ENCODE measurements at regions not wholly inside any gene's neighbourhood (a gene's known extent, or its start where the extent isn't known, plus 50 kb on each side); places are given as distances from the start of the nearest gene placed in this dataset.
A peak's percentile ranks its signal among the peaks of the same experiment; 100 is the strongest.

- no peak for DNase-seq
These were observed 460.0 kb downstream of the CNTN6 start for GRCh38 chr3:1552831-1553230.

- no peak for DNase-seq
These were observed 468.6 kb downstream of the CNTN6 start for GRCh38 chr3:1561427-1561826.

GRCh38 chr3:1571736-1572135, 478.9 kb downstream of the CNTN6 start:
- DNase-seq: no peak

- DNase-seq: no peak
These were observed 483.2 kb downstream of the CNTN6 start for GRCh38 chr3:1576047-1576446.

GRCh38 chr3:1578124-1578806, 485.4 kb downstream of the CNTN6 start:
- DNase-seq: peak; percentile 58

- DNase-seq: no peak
These were observed 490.2 kb downstream of the CNTN6 start for GRCh38 chr3:1583044-1583443.

DNA sequence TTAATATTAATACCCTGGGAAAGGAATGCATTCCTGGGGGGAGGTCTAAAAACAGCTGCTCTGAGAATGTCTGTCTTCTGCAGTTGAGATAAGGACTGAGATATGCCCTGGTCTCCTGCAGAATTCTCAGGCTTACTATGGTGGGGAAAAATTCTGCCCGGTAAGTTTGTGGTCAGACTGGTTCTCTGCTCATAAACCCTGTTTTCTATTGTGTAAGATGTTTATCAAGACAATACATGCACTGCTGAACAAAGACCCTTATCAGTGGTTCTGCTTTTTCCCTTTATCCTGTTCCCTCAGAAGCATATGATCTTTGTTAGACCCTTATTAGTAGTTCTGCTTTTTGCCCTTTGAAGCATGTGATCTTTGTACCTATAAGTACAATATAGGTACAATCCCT, 494.6 kb downstream of the CNTN6 start:
- no peak for DNase-seq

DNA sequence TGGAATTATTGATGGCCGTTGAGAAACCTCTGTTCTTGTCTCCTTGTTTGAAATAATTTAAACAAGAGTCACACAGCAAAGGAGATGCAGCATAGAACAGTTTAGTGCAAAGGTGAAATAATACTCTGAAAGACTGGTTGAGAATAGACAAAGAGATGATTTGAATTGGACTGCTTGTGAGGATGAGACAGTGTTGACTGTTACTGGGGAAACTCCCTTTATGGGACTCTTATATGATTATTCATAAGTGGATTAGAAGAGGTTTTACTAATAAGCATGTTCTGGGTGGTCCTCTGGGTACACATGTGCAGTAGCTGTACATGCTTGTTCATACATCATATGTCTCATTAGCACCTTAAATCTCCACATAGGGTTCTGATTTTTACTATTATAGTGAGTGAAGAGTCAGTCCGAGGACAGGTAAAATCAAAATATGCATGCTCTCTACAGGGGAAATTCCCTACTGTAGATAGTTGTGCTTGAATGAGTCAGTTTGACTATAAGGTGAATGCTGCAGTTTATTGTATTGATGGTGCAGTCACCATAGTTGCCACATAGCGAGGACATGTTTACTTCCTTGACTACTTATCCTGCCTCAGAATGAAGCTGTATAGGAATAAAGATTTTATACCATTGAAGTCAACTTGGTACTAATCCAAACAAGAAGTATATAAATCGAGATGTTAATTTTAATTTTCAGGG, 498.7 kb downstream of the CNTN6 start:
- DNase-seq: no peak

DNA sequence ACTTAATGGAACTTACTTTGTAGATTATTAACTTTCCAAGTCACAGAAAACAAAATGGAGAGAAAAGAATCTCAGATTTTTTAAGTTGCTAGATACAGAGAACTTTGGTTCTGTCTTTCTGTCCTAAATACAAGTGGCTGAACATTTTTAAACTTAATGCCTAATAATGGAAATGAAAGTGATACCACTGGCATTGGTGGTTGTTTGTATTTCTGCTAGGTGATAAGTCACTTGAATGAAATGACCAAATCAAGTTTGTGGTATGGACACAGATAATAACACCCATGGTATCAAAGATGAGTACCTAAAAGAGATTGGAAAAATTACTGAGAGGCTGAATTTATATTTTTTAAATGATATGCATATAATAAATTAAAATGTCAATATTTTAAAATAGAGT, 502.1 kb downstream of the CNTN6 start:
- DNase-seq: no peak

GRCh38 chr3:1600206-1600605, 498.5 kb upstream of the CNTN4 start:
- DNase-seq: no peak

- no peak for DNase-seq
These were observed 497.8 kb upstream of the CNTN4 start for GRCh38 chr3:1600700-1601418.

GRCh38 chr3:1609416-1609815, 489.2 kb upstream of the CNTN4 start:
- DNase-seq: peak; percentile 89

- DNase-seq: no peak
These were observed 486.8 kb upstream of the CNTN4 start for GRCh38 chr3:1611824-1612223.

DNA sequence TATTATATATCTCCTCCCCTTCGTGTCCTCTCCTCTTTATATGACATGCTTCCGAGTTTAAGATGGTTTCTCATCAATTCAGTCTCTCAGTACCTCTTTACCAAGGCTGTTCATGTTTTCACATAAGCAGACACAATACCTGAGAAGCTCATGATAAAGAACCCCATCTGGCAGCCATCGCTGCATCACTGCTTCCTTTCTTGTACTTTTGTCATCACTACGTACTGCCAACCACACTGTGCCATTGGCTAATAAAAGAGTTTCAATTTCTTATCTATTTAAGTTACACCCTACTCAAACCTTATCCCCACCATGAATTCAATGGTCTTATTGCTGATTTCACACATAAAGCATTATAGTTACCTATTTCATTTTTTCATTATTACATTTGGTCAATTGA, 484.7 kb upstream of the CNTN4 start:
- DNase-seq: no peak

DNA sequence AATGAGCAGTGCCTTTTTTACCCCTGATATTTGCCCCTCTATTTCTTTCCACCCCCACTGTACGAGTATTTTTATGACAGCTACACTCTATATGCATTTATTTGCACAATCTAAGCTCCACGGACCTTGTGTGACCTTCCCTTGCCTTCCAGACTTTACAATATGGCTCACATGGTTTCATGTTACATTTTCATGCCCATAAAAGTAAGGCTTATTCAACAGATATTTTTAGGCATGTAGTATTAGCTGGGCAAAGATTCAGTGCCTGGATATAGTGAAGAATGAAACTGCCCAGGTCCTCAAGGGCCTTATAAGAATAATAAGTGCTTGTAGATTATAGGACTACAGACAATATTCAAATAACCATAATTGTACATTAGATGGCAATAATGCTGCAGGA, 481.9 kb upstream of the CNTN4 start:
- DNase-seq: no peak

- no peak for DNase-seq
These were observed 474.8 kb upstream of the CNTN4 start for GRCh38 chr3:1623896-1624295.

DNA sequence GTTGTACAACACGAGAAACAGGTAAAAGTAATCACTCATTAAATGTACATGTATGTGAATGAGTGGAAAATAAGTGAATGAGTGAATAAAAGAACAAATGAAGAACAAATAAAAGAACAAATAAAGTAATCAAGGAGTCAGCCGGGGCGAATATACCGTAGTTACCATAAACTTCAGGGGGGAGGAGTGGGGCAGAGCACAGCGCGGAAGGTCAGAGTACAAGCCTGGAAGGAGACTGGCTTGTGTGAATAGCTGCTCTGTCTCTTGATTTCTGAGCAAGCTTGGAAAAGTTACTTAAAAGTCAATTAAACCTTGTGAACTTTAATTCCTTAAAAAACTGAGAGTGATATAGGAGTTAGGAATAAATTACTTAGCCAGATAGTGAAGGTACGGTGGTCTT, 466.5 kb upstream of the CNTN4 start:
- no peak for DNase-seq

- DNase-seq: no peak
These were observed 436.8 kb upstream of the CNTN4 start for GRCh38 chr3:1661839-1662238.

- DNase-seq: no peak
These were observed 434.4 kb upstream of the CNTN4 start for GRCh38 chr3:1664266-1664665.

DNA sequence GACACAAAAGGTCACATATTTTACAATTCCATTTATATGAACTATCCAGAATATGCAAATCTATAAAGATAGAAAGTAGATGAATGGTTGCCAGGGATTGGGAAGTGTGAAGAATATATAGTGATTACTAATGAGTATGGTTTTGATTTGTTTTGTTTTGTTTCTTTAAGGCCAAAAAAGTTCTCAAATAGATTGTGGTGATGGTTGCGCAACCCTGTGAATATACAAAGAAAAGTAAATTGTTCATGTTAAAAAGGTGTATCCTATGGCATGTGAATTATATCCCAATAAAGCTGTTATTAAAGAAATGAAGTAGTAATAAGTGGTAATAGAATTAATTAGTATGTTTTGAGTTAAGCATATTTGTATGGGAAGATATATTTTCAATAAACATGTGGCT, 431.8 kb upstream of the CNTN4 start:
- DNase-seq: no peak

GRCh38 chr3:1677576-1678156, 421.0 kb upstream of the CNTN4 start:
- DNase-seq: no peak

GRCh38 chr3:1692428-1692827, 406.2 kb upstream of the CNTN4 start:
- DNase-seq: no peak

GRCh38 chr3:1693145-1693544, 405.5 kb upstream of the CNTN4 start:
- DNase-seq: no peak

Data from fibroblast of skin of scalp (primary cell).